Left ventricle myocardium superior (tissue), 1 donor: ENCODE measurements at regions not wholly inside any gene's neighbourhood (a gene's known extent, or its start where the extent isn't known, plus 50 kb on each side); places are given as distances from the start of the nearest gene placed in this dataset.
"Not testable (repeated sequence)": the region's sequence is repeated elsewhere in the genome, so short reads cannot be mapped to it uniquely, and the experiment has no call there.

ENCODE experiments used
- ATAC-seq: fragments of 200-7000 bp; cut with Tn5 transposase; one replicate; pipeline ENCODE4 v1.9.1; 2020; ENCODE audit warnings: mild to moderate bottlenecking, moderate library complexity
- DNase-seq: peaks from one replicate; pipeline ENCODE4 v3.0.0-alpha.2; 2020
- intact Hi-C: fragments of 100-400 bp; cut with micrococcal nuclease; formaldehyde crosslinking; loops from one replicate; pipeline ENCODE4 v1.11.0; 2022
- donor health status: DM: no; HTN: yes; CAD: no; lungs with severe emphysema.

- DNase-seq, intact Hi-C loops, ATAC-seq: not testable (repeated sequence)
Measured at GRCh38 chr9:42364410-42365243, 181.2 kb downstream of the SPATA31A6 start.

- DNase-seq, intact Hi-C loops: not testable (repeated sequence)
- peak; percentile 76 for ATAC-seq
Measured at GRCh38 chr9:42365244-42365945, 181.9 kb downstream of the SPATA31A6 start.

DNA sequence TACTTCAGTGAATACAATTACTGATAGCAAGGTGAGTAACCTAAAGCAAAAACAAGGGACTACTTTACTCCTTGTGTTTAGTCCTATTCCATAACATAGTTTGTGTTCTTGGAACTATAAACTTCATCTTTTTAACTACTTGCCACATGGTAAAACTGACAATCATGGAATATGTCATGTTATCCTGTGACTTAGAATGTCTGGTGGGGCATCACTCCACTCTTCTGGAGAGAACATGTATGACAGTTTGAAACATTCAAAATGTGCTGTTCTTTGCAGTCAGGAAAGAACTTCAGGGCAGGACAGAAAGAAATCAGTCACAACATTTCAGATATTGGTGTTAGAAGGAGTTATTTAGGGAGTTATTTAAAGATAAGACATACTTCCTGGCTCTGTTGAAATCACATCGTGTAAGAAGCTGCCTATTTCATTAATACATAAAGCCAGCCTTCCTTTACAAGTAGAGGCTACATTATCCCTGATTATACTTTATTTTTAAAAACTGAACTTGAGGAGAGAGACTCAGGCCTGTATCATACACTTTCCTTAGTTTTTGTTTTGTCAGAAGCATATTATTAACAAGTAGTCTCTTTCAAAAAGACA lies 184.9 kb downstream of the SPATA31A6 start:
- intact Hi-C loops, ATAC-seq, DNase-seq: not testable (repeated sequence)

GRCh38 chr9:42370172-42370571 lies 186.7 kb downstream of the SPATA31A6 start:
- intact Hi-C loops, DNase-seq, ATAC-seq: not testable (repeated sequence)

GRCh38 chr9:42371417-42371816 lies 188.0 kb downstream of the SPATA31A6 start:
- not testable (repeated sequence) for DNase-seq, ATAC-seq

GRCh38 chr9:42377530-42378417 lies 194.3 kb downstream of the SPATA31A6 start:
- intact Hi-C loops, DNase-seq, ATAC-seq: not testable (repeated sequence)

More at GRCh38 chr9:42371417-42371816, 188.0 kb downstream of the SPATA31A6 start:
- intact Hi-C loops: not testable (repeated sequence)

DNA sequence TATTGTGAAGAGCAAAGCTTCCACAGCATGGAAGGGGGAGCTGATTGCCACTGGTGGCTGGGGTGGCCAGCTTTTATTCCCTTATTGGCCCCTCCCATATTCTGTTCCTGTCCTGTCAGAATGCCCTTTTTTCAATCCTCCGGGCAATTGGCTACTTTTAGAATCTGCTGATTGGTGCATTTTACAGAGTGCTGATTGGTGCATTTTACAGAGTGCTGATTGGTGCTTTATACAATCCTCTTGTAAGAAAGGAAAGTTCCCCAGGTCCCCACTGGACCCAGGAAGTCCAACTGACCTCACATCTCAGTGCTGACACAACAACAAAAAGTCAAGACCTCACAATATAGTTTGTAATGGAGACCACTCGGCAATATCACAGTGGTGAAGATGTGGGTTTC lies 195.0 kb downstream of the SPATA31A6 start:
- DNase-seq (no peak), ATAC-seq (no peak)
- intact Hi-C loops: no loop called here

DNA sequence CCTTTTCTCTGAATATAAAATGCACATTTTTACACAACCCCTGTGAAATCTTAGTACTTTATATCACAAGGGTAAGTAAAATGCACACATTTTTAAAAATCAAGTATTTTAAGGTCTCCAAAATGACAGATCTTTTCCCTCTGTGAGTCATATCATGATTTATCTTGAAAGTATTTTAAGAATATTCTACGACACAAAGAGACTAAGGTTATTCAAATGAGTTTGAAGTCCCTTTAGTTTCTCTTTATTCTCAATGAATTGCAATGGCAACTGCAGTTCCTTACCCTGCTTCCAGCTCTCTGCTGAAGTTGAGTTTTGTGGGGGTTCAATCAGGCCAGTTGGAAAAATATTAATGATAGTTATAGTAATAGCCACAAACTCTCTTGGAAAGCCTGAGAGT lies 196.1 kb downstream of the SPATA31A6 start:
- DNase-seq, intact Hi-C loops, ATAC-seq: not testable (repeated sequence)

GRCh38 chr9:42384585-42384984 lies 201.1 kb downstream of the SPATA31A6 start:
- ATAC-seq, DNase-seq, intact Hi-C loops: not testable (repeated sequence)

DNA sequence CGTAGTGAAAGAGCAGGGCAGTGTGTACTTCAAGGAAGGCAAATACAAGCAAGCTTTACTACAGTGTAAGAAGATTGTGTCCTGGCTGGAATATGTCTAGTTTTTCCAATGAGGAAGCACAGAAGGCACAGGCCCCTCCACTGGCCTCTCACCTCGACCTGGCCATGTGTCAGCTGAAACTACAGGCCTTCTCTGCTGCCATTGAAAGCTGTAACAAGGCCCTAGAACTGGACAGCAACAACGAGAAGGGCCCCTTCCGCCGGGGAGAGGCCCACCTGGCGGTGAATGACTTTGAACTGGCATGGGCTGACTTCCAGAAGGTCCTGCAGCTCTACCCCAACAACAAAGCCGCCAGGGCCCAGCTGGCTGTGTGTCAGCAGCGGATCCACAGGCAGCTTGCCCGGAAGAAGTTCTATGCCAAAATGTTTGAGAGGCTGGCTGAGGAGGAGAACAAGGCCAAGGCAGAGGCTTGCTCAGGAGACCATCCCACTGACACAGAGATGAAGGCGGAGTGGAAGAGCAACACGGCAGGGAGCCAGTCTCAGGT lies 202.2 kb downstream of the SPATA31A6 start:
- DNase-seq, intact Hi-C loops, ATAC-seq: not testable (repeated sequence)

DNA sequence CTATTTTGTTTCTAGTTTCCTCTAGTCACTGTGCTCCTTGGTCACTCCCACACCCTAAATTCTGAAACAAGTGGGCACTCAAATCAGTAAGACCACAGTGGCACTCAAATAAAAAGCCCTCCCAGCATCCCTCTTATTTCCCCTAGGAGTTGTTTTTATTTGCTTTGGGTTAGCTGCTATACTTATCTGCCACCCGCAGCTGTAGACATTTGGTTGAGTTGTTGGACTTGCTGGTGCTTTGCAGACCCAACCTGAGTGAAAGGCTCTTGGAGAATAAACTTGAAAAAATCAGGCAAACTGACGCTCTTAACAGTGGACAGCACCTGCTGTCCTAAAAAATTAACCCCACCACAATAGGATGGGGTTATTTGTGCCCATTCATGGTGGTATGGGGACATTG lies 203.0 kb downstream of the SPATA31A6 start:
- intact Hi-C loops: no loop called here
- no peak for ATAC-seq

DNA sequence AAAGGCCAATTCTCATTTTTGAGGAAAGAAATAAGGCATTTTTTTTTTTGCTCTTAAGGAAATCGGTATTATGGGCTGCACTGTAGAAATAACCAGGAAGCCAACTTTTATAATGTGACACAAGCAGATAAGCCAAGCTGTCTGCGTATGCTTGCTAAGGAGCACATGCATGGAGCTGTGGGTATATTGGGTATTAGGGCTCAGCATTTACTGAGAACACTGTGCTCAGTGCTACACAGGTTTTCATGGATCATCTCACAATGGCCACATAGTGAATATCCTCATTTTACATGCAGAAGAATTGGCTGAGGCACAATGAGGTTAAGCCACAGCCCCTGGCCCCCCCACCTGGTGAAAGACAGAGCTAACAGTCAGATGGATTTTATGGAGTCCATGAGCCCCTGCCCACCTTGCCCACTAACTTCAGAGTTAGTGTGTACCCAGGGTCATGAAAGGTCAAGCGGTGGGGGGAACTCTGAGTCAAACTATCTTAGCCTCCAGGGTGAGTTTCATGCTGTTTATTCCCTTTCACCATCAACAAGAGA lies 204.8 kb downstream of the SPATA31A6 start:
- no peak for DNase-seq
- intact Hi-C loops: no loop called here

More for the DNA sequence above, 203.0 kb downstream of the SPATA31A6 start:
- DNase-seq: no peak

GRCh38 chr9:42388846-42389245 lies 205.4 kb downstream of the SPATA31A6 start:
- ATAC-seq (no peak), DNase-seq (no peak)
- intact Hi-C loops: no loop called here

More for the DNA sequence above, 204.8 kb downstream of the SPATA31A6 start:
- ATAC-seq: no peak

DNA sequence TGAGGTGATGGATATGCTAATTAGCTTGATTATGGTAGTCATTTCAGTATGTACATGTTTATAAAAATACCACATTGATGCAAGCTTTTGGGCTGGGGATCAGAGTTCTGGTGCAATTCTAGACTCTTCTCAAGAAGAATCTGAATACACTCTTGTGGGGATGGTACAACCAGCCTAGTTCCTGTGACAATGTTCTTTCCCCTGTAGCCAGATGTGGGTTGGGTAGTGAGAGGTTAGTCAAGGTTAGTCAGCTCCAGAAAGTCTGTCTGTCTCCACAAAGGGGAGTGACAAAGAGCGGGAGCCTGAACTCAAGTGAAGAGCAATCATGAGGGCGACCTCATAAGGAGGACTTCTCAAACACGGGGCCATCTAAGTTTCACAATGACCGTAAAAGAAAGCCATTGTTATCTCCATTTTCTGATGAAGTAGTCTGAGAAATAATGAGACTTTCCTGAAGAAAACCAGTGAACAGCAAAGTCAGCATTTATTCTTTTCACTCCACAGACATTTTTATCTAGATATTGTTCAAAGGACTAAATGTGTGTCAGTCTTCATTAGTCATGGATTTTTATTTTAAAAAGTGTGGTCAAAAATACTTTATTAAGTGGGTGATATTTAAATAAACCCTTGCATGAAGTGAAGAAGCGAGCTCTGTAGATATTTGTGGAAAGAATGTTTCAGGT lies 209.5 kb downstream of the SPATA31A6 start:
- intact Hi-C loops, ATAC-seq, DNase-seq: not testable (repeated sequence)

DNA sequence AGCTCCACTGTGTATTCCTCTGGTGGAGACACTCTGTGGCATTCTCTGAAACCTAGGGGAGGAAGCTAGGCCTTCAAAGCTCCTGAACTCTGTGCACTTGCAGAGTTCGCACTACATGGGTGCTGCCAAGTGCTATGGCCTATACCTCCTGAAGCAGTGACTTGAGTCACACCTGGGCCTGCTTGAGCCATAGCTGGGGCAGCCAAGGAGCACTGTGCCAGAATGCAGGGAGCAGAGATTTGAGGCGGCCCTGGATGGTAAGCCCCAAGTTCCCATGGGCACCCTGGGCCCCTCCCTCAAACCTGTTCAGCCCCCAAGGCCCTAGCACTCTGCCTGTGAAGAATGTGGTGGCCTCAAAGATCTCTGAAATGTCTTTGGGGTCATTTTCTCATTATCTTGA lies 212.9 kb downstream of the SPATA31A6 start:
- intact Hi-C loops: no loop called here
- DNase-seq (no peak), ATAC-seq (no peak)

DNA sequence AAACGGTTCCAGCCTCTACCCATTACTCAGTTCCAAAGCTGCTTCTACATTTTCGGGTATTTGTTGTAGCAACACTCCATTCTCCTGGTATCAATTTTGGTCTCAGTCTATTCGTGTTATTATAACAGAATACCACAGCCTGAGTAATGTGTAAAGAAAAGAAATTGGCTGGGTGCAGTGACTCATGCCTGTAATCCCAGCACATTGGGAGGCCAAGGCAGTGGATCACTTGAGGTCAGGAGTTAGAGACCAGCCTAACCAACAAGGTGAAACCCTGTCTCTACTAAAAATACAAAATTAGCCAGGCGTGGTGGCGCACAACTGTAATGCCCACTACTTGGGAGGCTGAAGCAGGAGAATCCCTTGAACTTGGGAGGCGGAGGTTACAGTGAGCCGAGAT lies 213.9 kb downstream of the SPATA31A6 start:
- ATAC-seq, intact Hi-C loops, DNase-seq: not testable (repeated sequence)

DNA sequence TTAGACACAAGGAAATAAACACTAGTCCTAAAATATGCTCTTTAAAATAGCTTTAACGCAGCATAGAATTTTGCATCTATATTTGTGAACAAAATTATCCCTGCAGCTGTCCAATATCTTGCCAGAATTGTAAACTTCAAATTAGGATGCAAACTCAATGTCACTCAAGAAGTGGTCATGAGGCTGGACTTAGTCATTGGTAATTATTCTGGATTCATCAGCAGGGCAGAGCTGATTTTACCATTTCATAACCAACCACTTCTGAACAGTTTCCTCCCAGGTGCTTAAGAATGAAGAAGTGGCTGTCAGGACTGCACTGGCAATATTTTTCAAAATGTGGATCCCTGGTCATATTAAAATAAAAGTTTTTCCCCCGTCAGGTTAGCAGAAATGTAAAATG lies 219.5 kb downstream of the SPATA31A6 start:
- DNase-seq, ATAC-seq, intact Hi-C loops: not testable (repeated sequence)
